Large intestine (tissue), 3 donors: ENCODE measurements at regions not wholly inside any gene's neighbourhood (a gene's known extent, or its start where the extent isn't known, plus 50 kb on each side); places are given as distances from the start of the nearest gene placed in this dataset.

Experiments
- DNase-seq, 2 donors: peaks; one replicate each; pipeline versions ENCODE4 v3.0.0 to v3.0.0-alpha.2; 2013
- H3K27ac ChIP-seq: one replicate; pipeline ENCODE4 v1.5.1; 2013; ENCODE audit warnings: low read length
- H3K27me3 ChIP-seq: 2 replicates; pipeline ENCODE4 v1.6.1; 2013; ENCODE audit warnings: low read length; ENCODE audit not compliant: control insufficient read depth, insufficient read depth
- H3K36me3 ChIP-seq: 2 replicates; pipeline ENCODE4 v1.6.1; 2013; ENCODE audit warnings: low read length; ENCODE audit not compliant: control insufficient read depth, insufficient read depth
- H3K4me1 ChIP-seq: one replicate; pipeline ENCODE4 v1.6.1; 2013; ENCODE audit warnings: low read length; ENCODE audit not compliant: control insufficient read depth, insufficient read depth
- H3K4me3 ChIP-seq: one replicate; pipeline ENCODE4 v1.5.1; 2013; ENCODE audit warnings: low read length
- H3K9me3 ChIP-seq: one replicate; pipeline ENCODE4 v1.6.1; 2013; ENCODE audit warnings: mild to moderate bottlenecking, low read depth, low read length, moderate library complexity; ENCODE audit not compliant: control insufficient read depth
- WGBS: methylation state at CpG from one replicate; pipeline ENCODE4 v1.1.5; 2013; ENCODE audit warnings: low lambda C conversion rate; ENCODE audit not compliant: insufficient coverage; 5-methylcytosine and 5-hydroxymethylcytosine counted together

DNA sequence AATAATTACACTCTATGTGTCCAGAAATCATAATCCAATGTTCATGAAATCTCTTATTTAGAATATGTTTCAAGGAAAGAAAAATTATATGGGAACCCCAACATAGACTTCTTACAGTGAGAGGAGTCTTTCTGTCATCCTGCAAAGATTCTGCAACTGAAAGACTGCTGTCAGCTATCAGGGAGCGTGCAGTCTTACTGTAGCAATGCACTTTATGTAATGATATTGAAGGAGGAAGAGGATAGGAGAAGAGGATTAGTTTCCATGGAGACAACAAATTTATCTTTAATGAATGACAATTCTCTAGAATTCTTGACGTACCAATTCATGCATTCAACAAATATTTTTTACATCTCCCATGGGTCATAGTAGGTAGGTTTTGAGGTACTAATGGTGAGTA, 61.3 kb upstream of the MYT1L start:
- WGBS: 90% methylated on average over 2 of the region's 2 CpGs
- Histone ChIP-seq H3K36me3 (no peaks in the 10 kb centered on the region), H3K9me3 (no peaks in the 10 kb centered on the region)

DNA sequence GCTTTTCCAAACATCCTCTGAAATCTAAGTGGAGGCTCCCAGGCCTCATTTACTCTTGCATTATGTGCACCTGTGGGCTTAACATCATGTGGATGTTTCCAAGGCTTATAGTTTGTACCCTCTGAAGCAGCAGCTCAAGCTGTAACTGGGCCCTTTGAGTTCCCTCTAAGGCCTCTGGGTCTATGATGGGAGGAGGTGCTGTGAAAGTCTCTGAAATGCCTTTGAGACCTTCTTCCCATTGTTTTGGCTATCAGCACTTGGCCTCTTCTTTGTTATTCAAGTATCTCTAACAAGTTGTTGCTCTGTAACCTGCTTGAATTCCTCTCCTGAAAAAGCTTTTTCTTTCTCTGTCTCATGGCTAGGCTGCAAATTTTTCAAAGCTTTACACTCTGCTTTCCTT, 58.1 kb upstream of the MYT1L start:
- Histone ChIP-seq H3K9me3 (no peaks in the 10 kb centered on the region), H3K4me3 (no peak overlapping the region), H3K27me3 (no peaks in the 10 kb centered on the region), H3K4me1 (no peaks in the 10 kb centered on the region), H3K27ac (no peak overlapping the region), H3K36me3 (no peaks in the 10 kb centered on the region)
- DNase-seq: no peak

More for the DNA sequence above, 61.3 kb upstream of the MYT1L start:
- Histone ChIP-seq H3K4me1 (no peaks in the 10 kb centered on the region), H3K27ac (no peak overlapping the region), H3K4me3 (no peak overlapping the region), H3K27me3 (no peaks in the 10 kb centered on the region)
- DNase-seq: no peak
